Peyer's patch (tissue), 4 donors: ENCODE measurements at regions not wholly inside any gene's neighbourhood (a gene's known extent, or its start where the extent isn't known, plus 50 kb on each side); places are given as distances from the start of the nearest gene placed in this dataset.
A peak's percentile ranks its signal among the peaks of the same experiment; 100 is the strongest.

ENCODE experiments used
- DNase-seq, 3 donors: peaks; one replicate each; pipeline ENCODE4 v3.0.0-alpha.2; 2017 to 2019
- H3K27ac ChIP-seq, 4 donors: fragments of 200-600 bp; sonication (generic); one replicate each; pipeline ENCODE4 v1.5.1; 2016 to 2019
- H3K27me3 ChIP-seq, 2 donors: fragments of 200-600 bp; sonication (generic); one replicate each; pipeline ENCODE4 v1.5.1; 2019
- H3K36me3 ChIP-seq, 3 donors: fragments of 200-600 bp; sonication (generic); one replicate each; pipeline ENCODE4 v1.5.1; 2016 to 2019
- H3K4me1 ChIP-seq, 4 donors: fragments of 200-600 bp; sonication (generic); one replicate each; pipeline ENCODE4 v1.5.1; 2016 to 2019
- H3K4me3 ChIP-seq, 4 donors: fragments of 200-600 bp; sonication (generic); 1 replicate in 3 of 4; 2 replicates in 1 of 4; pipeline ENCODE4 v1.5.1; 2016 to 2019; ENCODE audit warnings: mild to moderate bottlenecking in 1 of 4
- H3K9me3 ChIP-seq, 4 donors: fragments of 200-600 bp; sonication (generic); one replicate each; pipeline ENCODE4 v1.5.1; 2016 to 2019; ENCODE audit warnings: mild to moderate bottlenecking in 1 of 4
- POLR2A ChIP-seq, 2 donors: fragments of 450-650 bp; IDR thresholded peaks; one replicate each; pipeline ENCODE4 v1.5.1; 2017; ENCODE audit warnings: antibody characterized with exemption in 2 of 2, mild to moderate bottlenecking in 2 of 2, moderate library complexity in 2 of 2
- TF ChIP-seq, protein P1 (sequence below), 6 experiments: fragments of 450-650 bp in 4 of 6; fragments of 200-600 bp in 2 of 6; sonication (generic) in 1 of 6; IDR thresholded peaks; one replicate each; pipeline ENCODE4 v1.5.1; 2017 to 2019; ENCODE audit warnings: antibody characterized with exemption in 6 of 6, mild to moderate bottlenecking in 3 of 6, moderate library complexity in 1 of 6

DNA sequence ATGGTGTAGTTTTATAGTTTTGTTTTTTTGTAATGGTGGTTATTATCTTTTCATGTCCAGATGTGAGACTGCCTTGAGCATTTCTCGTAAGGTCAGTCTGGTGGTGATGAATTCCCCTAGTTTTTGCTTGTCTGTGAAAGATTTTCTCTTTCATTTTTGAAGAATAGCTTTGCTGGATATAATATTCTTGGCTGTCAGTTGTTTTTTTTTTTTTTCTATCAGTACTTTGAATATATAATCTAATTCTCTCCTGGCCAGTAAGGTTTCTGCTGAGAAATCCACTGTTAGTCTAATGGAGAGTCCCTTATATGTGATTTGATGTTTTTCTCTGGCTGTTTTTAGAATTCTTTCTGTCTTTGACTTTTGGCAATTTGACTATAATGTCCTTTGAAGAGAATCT, 106.9 kb downstream of the CARTPT start:
- Histone ChIP-seq H3K27ac (no peak overlapping the region), H3K4me1 (no peaks in the 10 kb centered on the region)
- DNase-seq, result no peak

DNA sequence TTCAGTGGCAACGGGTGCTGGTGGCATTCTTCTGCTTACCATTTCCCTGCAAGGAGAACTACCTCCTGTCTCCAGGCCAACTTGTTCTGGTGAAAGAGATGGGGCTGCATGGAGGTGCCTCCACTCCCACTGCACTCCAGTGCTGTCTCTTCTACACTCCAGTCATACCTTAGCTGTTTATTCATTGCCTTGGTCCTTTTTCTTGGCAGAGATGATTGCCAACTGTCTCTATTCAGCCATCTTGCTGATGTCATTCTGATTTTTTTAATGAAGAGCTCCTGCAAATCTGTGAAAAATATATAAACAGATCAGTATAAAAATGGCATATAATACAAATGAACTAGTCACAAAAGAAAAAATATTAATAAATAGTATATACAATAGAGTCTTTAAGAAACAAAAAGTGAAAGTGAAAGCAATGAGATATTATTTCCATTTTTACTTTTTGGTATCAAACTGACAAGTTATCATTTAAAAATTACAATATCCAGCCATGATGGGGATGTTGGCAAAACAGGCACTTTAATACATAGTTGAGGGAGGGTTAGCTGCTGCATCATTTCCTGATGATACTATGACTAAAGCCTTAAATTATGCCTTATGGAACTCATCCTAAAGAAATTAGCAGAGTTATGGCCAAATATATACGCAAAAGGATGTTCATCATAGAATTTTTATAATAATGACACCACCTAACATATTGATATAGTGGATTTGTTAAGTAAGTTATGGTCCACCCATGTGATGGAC, 109.4 kb downstream of the CARTPT start:
- no peak for TF ChIP-seq POLR2A (IDR thresholded peaks at IDR 0.05)
- TF ChIP-seq, protein P1, sequence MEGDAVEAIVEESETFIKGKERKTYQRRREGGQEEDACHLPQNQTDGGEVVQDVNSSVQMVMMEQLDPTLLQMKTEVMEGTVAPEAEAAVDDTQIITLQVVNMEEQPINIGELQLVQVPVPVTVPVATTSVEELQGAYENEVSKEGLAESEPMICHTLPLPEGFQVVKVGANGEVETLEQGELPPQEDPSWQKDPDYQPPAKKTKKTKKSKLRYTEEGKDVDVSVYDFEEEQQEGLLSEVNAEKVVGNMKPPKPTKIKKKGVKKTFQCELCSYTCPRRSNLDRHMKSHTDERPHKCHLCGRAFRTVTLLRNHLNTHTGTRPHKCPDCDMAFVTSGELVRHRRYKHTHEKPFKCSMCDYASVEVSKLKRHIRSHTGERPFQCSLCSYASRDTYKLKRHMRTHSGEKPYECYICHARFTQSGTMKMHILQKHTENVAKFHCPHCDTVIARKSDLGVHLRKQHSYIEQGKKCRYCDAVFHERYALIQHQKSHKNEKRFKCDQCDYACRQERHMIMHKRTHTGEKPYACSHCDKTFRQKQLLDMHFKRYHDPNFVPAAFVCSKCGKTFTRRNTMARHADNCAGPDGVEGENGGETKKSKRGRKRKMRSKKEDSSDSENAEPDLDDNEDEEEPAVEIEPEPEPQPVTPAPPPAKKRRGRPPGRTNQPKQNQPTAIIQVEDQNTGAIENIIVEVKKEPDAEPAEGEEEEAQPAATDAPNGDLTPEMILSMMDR (IDR thresholded peaks at IDR 0.05), result no peak
- H3K4me1 ChIP-seq, result no peaks in the 10 kb centered on the region
- H3K36me3 ChIP-seq, result no peaks in the 10 kb centered on the region
- peaks cover 0 to 10% (median 0%) of the 10 kb centered on the region in 4 donors for H3K9me3 ChIP-seq
- no peak for DNase-seq
- no peak overlapping the region for H3K4me3 ChIP-seq
- no peaks in the 10 kb centered on the region for H3K27me3 ChIP-seq
- no peak overlapping the region for H3K27ac ChIP-seq

More for the DNA sequence above, 106.9 kb downstream of the CARTPT start:
- Histone ChIP-seq H3K27me3 (no peaks in the 10 kb centered on the region), H3K4me3 (no peak overlapping the region), H3K36me3 (no peaks in the 10 kb centered on the region), H3K9me3 (peaks cover 0 to 10% (median 0%) of the 10 kb centered on the region in 4 donors)
- TF ChIP-seq POLR2A (IDR thresholded peaks at IDR 0.05), result no peak
- TF ChIP-seq, protein P1 (IDR thresholded peaks at IDR 0.05), result no peak

DNA sequence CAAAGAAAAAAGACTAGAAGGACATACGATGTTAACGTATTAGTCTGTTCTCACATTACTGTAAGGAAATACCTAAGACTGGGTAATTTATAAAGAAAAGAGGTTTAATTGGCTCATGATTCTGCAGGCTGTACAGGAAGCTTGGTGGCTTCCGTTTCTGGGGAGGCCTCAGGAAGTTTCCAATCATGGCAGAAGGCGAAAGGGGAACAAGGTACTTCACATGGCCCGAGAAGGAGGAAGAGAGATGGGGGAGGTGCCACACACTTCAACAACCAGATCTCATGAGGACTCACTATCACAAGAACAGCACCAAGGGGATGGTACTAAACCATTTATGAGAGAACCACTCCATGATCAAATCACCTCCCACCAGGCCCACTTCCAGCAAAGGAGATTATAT, 110.1 kb downstream of the CARTPT start:
- no peak for DNase-seq
- Histone ChIP-seq H3K4me1 (no peaks in the 10 kb centered on the region), H3K4me3 (no peak overlapping the region), H3K27ac (no peak overlapping the region), H3K36me3 (no peaks in the 10 kb centered on the region), H3K9me3 (peaks cover 0 to 10% (median 0%) of the 10 kb centered on the region in 4 donors), H3K27me3 (no peaks in the 10 kb centered on the region)
- no peak for TF ChIP-seq POLR2A (IDR thresholded peaks at IDR 0.05)
- TF ChIP-seq, protein P1 (IDR thresholded peaks at IDR 0.05), result no peak

DNA sequence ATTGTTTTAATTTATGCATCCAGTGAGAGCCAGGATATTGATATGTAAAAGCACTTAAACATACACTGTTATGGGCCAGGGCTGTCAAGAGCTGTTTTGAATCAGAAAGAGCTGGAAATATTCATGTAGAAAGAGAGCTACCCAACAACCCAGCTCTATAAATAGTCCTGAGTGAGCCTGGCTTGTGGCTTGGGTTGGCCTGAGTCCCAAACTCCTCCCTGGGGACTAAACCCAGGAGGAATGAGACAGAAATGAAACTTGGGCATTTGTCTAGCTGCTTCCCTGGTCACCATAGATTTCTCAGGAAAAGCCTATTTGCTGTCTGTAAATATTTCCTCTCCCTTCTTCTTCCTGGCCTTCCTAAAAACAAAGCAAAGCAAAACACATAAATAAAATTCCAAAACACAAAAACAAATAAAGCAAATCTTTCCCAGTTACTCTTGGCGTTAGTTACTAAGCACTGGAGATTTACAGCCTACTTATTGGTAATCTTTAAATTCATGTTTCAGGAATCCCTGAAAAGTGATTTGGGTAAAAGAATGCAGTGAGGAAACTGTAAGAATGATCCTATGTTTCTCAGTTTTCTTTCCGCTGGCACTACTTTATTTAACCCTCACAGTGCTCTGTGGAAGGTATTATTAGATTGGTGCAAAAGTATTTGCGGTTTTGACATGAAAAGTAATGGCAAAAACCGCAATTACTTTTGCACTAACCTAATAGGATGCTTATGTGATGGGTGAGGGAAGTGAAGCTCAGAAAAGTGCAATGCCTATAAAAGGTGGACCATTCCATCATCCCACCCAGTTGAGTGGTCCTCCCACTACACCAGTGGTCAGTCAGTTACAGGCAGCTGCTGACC, 111.8 kb downstream of the CARTPT start:
- Histone ChIP-seq H3K4me3 (no peak overlapping the region), H3K27ac (peak overlapping the region in 1 of 4 donors; percentile 32), H3K27me3 (no peaks in the 10 kb centered on the region), H3K4me1 (no peaks in the 10 kb centered on the region), H3K9me3 (peaks cover 0 to 9% (median 0%) of the 10 kb centered on the region in 4 donors), H3K36me3 (no peaks in the 10 kb centered on the region)
- no peak for TF ChIP-seq POLR2A (IDR thresholded peaks at IDR 0.05)
- TF ChIP-seq, protein P1 (IDR thresholded peaks at IDR 0.05), result no peak
- peak in 1 of 3 donors; percentile 53 for DNase-seq

DNA sequence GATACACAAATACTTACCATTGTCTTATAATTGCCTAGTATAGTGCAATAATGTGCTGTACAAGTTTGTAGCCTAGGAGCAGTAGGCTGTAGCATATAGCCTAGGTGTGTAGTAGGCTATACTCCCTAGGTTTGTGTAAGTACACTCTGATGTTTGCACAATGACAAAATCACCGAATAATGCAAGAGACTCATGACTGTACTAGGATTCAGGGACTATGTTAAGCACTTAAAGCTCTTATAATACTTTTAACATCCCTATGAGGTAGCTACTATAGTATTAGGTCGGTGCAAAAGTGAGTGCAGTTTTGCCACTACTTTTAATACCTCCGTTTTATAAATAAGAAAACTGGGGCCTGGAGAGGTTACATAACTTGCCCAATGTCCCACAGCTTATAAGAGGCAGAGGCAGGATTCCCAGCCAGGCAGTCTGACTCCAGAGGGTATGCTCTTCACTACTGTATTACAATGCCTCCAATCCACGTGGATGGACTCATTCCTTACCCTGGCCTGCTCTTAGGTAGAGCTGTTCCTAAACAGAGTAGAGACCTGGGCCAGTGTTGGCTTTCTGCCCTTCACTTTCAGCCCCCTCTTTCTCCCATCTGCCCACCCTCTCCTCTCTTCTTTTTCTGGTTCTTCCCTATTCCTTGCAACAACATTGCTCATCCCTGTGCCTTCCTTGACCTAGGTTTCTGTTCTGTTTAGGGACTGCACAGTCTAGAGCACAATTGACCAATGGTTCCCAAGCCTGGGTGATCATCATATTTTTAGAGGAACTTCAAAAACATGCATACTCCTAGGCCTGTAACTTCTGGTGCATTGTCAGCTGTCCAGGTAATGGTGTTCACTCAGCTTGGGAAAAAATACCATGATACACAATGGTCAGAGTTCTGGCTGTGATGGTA, 114.0 kb downstream of the CARTPT start:
- Histone ChIP-seq H3K9me3 (no peaks in the 10 kb centered on the region), H3K4me3 (no peak overlapping the region), H3K27me3 (no peaks in the 10 kb centered on the region), H3K36me3 (no peaks in the 10 kb centered on the region), H3K27ac (no peak overlapping the region), H3K4me1 (no peaks in the 10 kb centered on the region)
- TF ChIP-seq, protein P1 (IDR thresholded peaks at IDR 0.05), result no peak
- TF ChIP-seq POLR2A (IDR thresholded peaks at IDR 0.05), result no peak
- no peak for DNase-seq
